ENCODE measurements at regions not wholly inside any gene's neighbourhood (a gene's known extent, or its start where the extent isn't known, plus 50 kb on each side); places are given as distances from the start of the nearest gene placed in this dataset.

- TF ChIP-seq POLR2A (IDR thresholded peaks at IDR 0.05) (no peak), POLR2AphosphoS5 (IDR thresholded peaks at IDR 0.05) (no peak)
- TF ChIP-seq, protein P1, sequence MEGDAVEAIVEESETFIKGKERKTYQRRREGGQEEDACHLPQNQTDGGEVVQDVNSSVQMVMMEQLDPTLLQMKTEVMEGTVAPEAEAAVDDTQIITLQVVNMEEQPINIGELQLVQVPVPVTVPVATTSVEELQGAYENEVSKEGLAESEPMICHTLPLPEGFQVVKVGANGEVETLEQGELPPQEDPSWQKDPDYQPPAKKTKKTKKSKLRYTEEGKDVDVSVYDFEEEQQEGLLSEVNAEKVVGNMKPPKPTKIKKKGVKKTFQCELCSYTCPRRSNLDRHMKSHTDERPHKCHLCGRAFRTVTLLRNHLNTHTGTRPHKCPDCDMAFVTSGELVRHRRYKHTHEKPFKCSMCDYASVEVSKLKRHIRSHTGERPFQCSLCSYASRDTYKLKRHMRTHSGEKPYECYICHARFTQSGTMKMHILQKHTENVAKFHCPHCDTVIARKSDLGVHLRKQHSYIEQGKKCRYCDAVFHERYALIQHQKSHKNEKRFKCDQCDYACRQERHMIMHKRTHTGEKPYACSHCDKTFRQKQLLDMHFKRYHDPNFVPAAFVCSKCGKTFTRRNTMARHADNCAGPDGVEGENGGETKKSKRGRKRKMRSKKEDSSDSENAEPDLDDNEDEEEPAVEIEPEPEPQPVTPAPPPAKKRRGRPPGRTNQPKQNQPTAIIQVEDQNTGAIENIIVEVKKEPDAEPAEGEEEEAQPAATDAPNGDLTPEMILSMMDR (IDR thresholded peaks at IDR 0.05): no peak
These were observed 245.5 kb downstream of the REEP3 start for GRCh38 chr10:63766745-63767137.
